GM18502 (cell line): ENCODE measurements at regions not wholly inside any gene's neighbourhood (a gene's known extent, or its start where the extent isn't known, plus 50 kb on each side); places are given as distances from the start of the nearest gene placed in this dataset.
"Not testable (repeated sequence)": the region's sequence is repeated elsewhere in the genome, so short reads cannot be mapped to it uniquely, and the experiment has no call there.

Source experiments
- ATAC-seq: cut with Tn5 transposase; IDR thresholded peaks from one replicate; pipeline ENCODE4 v1.9.1; 2021; ENCODE audit warnings: mild to moderate bottlenecking; ENCODE audit not compliant: unreplicated experiment, poor library complexity

- ATAC-seq, result not testable (repeated sequence)
Observed at GRCh38 chr18:104264-104663, 54.1 kb upstream of the USP14 start.

GRCh38 chr18:105161-106053 is 53.0 kb upstream of the USP14 start:
- not testable (repeated sequence) for ATAC-seq

GRCh38 chr18:106054-106851 is 52.1 kb upstream of the USP14 start:
- not testable (repeated sequence) for ATAC-seq

DNA sequence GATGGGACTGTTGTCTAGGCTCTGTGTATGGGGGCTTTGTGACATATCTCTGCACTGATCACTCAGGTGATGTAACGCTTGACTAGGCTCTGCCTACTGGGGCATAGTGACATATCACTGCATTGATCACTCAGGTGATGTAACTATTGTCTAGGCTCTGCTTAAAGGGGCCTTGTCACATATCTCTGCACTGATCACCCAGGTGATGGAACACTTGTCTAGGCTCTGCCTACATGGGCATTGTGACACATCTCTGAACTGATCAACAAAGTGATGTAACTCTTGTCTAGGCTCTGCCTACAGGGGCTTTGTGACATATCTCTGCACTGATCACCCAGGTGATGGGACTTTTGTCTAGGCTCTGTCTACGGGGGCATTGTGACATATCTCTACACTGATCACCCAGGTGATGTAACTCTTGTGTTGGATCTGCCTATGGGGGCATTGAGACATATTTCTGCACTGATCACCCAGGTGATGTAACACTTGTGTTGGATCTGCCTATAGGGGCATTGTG is 51.4 kb upstream of the USP14 start:
- ATAC-seq, result not testable (repeated sequence)

- not testable (repeated sequence) for ATAC-seq
Observed at GRCh38 chr18:107464-107863, 50.9 kb upstream of the USP14 start.

GRCh38 chr18:107947-108664 is 50.3 kb upstream of the USP14 start:
- ATAC-seq, result peak; percentile 50
